ENCODE measurements at regions not wholly inside any gene's neighbourhood (a gene's known extent, or its start where the extent isn't known, plus 50 kb on each side); places are given as distances from the start of the nearest gene placed in this dataset.

DNA sequence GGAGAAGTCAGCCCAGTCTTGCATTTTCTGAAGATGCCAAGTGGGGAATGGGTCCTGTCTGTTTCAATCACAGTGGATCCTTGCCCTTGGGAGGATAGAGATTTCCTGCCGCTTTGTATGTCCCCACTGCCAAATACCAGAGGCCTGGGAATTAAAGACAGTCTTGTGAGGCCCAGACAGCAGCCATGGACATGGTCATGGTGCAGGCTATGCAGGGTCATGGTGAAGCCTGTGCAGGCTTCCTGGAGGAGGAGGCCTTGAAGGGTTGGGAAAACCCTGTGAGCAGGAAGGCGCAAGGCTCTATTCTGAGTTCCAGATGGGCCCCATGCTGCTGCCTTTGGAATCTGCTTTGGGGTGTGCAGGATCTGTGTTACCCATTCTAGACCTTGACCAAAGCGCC, 57.3 kb upstream of the PITX1 start:
- H3K4me1 ChIP-seq (ENCODE audit: control insufficient read depth in 1 of 2, insufficient read depth in 2 of 2, low read length in 2 of 2): no peaks in the 10 kb centered on the region
- H3K27me3 ChIP-seq (ENCODE audit: insufficient read depth, low read length): no peaks in the 10 kb centered on the region
- H3K18ac ChIP-seq (ENCODE audit: low read length): no peak overlapping the region
- no peak overlapping the region for H2BK5ac ChIP-seq (ENCODE audit: low read depth, low read length, poor library complexity)
- WGBS (ENCODE audit: extremely low coverage, insufficient coverage, insufficient read length): no CpG with 5 or more reads among the region's 3 CpGs
- no peak overlapping the region for H3K4me2 ChIP-seq (ENCODE audit: low read length)
- no peak overlapping the region for H3K27ac ChIP-seq (ENCODE audit: low read depth, low read length)
- H2AFZ ChIP-seq (ENCODE audit: insufficient read depth, low read length, poor library complexity): no peak overlapping the region
- H3K23ac ChIP-seq (ENCODE audit: low read length): no peak overlapping the region
- H2BK120ac ChIP-seq (ENCODE audit: insufficient read depth, low read length, poor library complexity): no peak overlapping the region
- no peak overlapping the region for H4K91ac ChIP-seq (ENCODE audit: low read depth, low read length)
- no peaks in the 10 kb centered on the region for H3K79me2 ChIP-seq (ENCODE audit: control insufficient read depth, insufficient read depth, low read length, poor library complexity)
- H4K12ac ChIP-seq (ENCODE audit: low read depth, low read length): no peak overlapping the region
- H3K9ac ChIP-seq (ENCODE audit: low read length): no peak overlapping the region
- H3K9me3 ChIP-seq (ENCODE audit: insufficient read depth, low read depth, low read length): peaks cover 5% of the 10 kb centered on the region
- H3K4me3 ChIP-seq (ENCODE audit: low read depth, low read length): no peak overlapping the region
- no peak overlapping the region for H3K4ac ChIP-seq (ENCODE audit: low read depth, low read length)
- no peak for DNase-seq
- no peak overlapping the region for H2AK5ac ChIP-seq (ENCODE audit: low read length)
- H3K36me3 ChIP-seq (ENCODE audit: control insufficient read depth in 1 of 2, insufficient read depth in 2 of 2, low read length in 2 of 2): no peaks in the 10 kb centered on the region
- no peak overlapping the region for H4K8ac ChIP-seq (ENCODE audit: low read depth, low read length)
- H3K79me1 ChIP-seq (ENCODE audit: low read length): no peaks in the 10 kb centered on the region
- no peak overlapping the region for H3K14ac ChIP-seq (ENCODE audit: low read length)
- H2BK12ac ChIP-seq (ENCODE audit: low read length): no peak overlapping the region

DNA sequence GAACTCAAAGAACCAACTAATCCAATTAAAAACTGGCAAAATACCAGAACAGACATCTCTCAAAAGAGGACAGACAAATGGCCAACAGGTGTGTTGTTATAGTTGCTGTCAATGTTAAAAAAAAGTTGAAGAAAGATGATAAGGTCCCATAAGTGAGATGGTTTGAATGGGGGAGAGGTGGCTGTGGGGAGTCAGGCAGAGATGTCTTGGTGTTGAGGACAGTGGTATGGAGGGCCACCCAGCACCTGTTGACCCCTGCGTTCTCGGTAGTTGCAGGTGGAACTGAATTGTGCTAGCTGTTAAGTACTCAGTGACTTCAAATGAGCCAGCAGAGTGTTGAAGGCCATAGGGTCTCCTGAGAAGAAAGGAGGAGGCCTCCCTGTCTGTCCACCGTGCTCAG, 55.9 kb upstream of the PITX1 start:
- H3K18ac ChIP-seq (ENCODE audit: low read length): no peak overlapping the region
- no peak overlapping the region for H3K27ac ChIP-seq (ENCODE audit: low read depth, low read length)

GRCh38 chr5:135088911-135089310, 54.9 kb upstream of the PITX1 start:
- H3K36me3 ChIP-seq (ENCODE audit: control insufficient read depth in 1 of 2, insufficient read depth in 2 of 2, low read length in 2 of 2): no peaks in the 10 kb centered on the region
- no peak overlapping the region for H3K9ac ChIP-seq (ENCODE audit: low read length)
- no peak overlapping the region for H3K14ac ChIP-seq (ENCODE audit: low read length)
- H3K27me3 ChIP-seq (ENCODE audit: insufficient read depth, low read length): no peaks in the 10 kb centered on the region
- H3K4ac ChIP-seq (ENCODE audit: low read depth, low read length): no peak overlapping the region
- no peak overlapping the region for H4K8ac ChIP-seq (ENCODE audit: low read depth, low read length)
- peaks cover 0 to 1% of the 10 kb centered on the region in 2 experiments for H3K4me1 ChIP-seq (ENCODE audit: control insufficient read depth in 1 of 2, insufficient read depth in 2 of 2, low read length in 2 of 2)
- no peaks in the 10 kb centered on the region for H3K79me1 ChIP-seq (ENCODE audit: low read length)
- no CpG with 5 or more reads among the region's 2 CpGs for WGBS (ENCODE audit: extremely low coverage, insufficient coverage, insufficient read length)
- no peak for DNase-seq
- no peak overlapping the region for H2BK120ac ChIP-seq (ENCODE audit: insufficient read depth, low read length, poor library complexity)
- H4K12ac ChIP-seq (ENCODE audit: low read depth, low read length): no peak overlapping the region
- no peak overlapping the region for H2AFZ ChIP-seq (ENCODE audit: insufficient read depth, low read length, poor library complexity)
- H3K4me2 ChIP-seq (ENCODE audit: low read length): no peak overlapping the region
- no peak overlapping the region for H2BK12ac ChIP-seq (ENCODE audit: low read length)
- H3K23ac ChIP-seq (ENCODE audit: low read length): no peak overlapping the region
- H3K9me3 ChIP-seq (ENCODE audit: insufficient read depth, low read depth, low read length): peaks cover 6% of the 10 kb centered on the region
- no peak overlapping the region for H2AK5ac ChIP-seq (ENCODE audit: low read length)
- H3K27ac ChIP-seq (ENCODE audit: low read depth, low read length): no peak overlapping the region
- H4K91ac ChIP-seq (ENCODE audit: low read depth, low read length): no peak overlapping the region
- no peak overlapping the region for H3K18ac ChIP-seq (ENCODE audit: low read length)
- H3K4me3 ChIP-seq (ENCODE audit: low read depth, low read length): no peak overlapping the region
- no peaks in the 10 kb centered on the region for H3K79me2 ChIP-seq (ENCODE audit: control insufficient read depth, insufficient read depth, low read length, poor library complexity)
- H2BK5ac ChIP-seq (ENCODE audit: low read depth, low read length, poor library complexity): no peak overlapping the region

More for the DNA sequence above, 55.9 kb upstream of the PITX1 start:
- no CpG with 5 or more reads among the region's 3 CpGs for WGBS (ENCODE audit: extremely low coverage, insufficient coverage, insufficient read length)
- Histone ChIP-seq H2BK5ac (ENCODE audit: low read depth, low read length, poor library complexity) (no peak overlapping the region), H3K14ac (ENCODE audit: low read length) (no peak overlapping the region), H3K4me2 (ENCODE audit: low read length) (no peak overlapping the region), H4K91ac (ENCODE audit: low read depth, low read length) (no peak overlapping the region), H3K23ac (ENCODE audit: low read length) (no peak overlapping the region), H2BK12ac (ENCODE audit: low read length) (no peak overlapping the region), H3K9ac (ENCODE audit: low read length) (no peak overlapping the region), H3K4me1 (ENCODE audit: control insufficient read depth in 1 of 2, insufficient read depth in 2 of 2, low read length in 2 of 2) (peaks cover 0 to 1% of the 10 kb centered on the region in 2 experiments), H3K27me3 (ENCODE audit: insufficient read depth, low read length) (no peaks in the 10 kb centered on the region), H3K4ac (ENCODE audit: low read depth, low read length) (no peak overlapping the region), H3K9me3 (ENCODE audit: insufficient read depth, low read depth, low read length) (peaks cover 6% of the 10 kb centered on the region), H4K12ac (ENCODE audit: low read depth, low read length) (no peak overlapping the region), H2AFZ (ENCODE audit: insufficient read depth, low read length, poor library complexity) (no peak overlapping the region), H2BK120ac (ENCODE audit: insufficient read depth, low read length, poor library complexity) (no peak overlapping the region), H3K4me3 (ENCODE audit: low read depth, low read length) (no peak overlapping the region), H4K8ac (ENCODE audit: low read depth, low read length) (no peak overlapping the region), H3K79me2 (ENCODE audit: control insufficient read depth, insufficient read depth, low read length, poor library complexity) (no peaks in the 10 kb centered on the region), H3K79me1 (ENCODE audit: low read length) (no peaks in the 10 kb centered on the region), H2AK5ac (ENCODE audit: low read length) (no peak overlapping the region), H3K36me3 (ENCODE audit: control insufficient read depth in 1 of 2, insufficient read depth in 2 of 2, low read length in 2 of 2) (no peaks in the 10 kb centered on the region)
- DNase-seq: no peak

DNA sequence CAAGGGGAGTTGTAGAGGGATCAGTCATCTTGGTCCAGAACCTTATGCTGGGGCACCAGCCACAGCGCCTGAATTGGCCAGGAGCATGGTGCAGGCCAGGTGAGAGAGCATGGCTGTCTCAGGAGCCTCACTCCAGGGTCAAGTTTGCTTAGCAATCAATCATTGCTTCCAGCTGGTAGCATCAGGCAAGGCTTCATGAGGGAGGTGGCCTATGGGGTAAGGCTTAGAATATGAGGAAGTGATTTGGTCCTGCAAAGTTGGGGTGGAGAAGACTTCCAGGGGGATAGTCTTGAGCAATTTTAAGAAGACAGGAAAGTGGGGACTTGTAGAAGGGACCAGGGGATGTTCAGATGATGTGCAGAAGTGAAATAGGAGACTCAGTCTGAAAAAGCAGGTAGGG, 53.9 kb upstream of the PITX1 start:
- no peak overlapping the region for H2BK120ac ChIP-seq (ENCODE audit: insufficient read depth, low read length, poor library complexity)
- DNase-seq: no peak
- H3K4me2 ChIP-seq (ENCODE audit: low read length): no peak overlapping the region
- no peak overlapping the region for H3K9ac ChIP-seq (ENCODE audit: low read length)
- no peak overlapping the region for H2AK5ac ChIP-seq (ENCODE audit: low read length)
- H3K79me2 ChIP-seq (ENCODE audit: control insufficient read depth, insufficient read depth, low read length, poor library complexity): no peaks in the 10 kb centered on the region
- H3K79me1 ChIP-seq (ENCODE audit: low read length): no peaks in the 10 kb centered on the region
- H4K8ac ChIP-seq (ENCODE audit: low read depth, low read length): no peak overlapping the region
- H3K4ac ChIP-seq (ENCODE audit: low read depth, low read length): no peak overlapping the region
- H3K27ac ChIP-seq (ENCODE audit: low read depth, low read length): no peak overlapping the region
- no peaks in the 10 kb centered on the region for H3K36me3 ChIP-seq (ENCODE audit: control insufficient read depth in 1 of 2, insufficient read depth in 2 of 2, low read length in 2 of 2)
- no peak overlapping the region for H2AFZ ChIP-seq (ENCODE audit: insufficient read depth, low read length, poor library complexity)
- no peak overlapping the region for H3K14ac ChIP-seq (ENCODE audit: low read length)
- no peak overlapping the region for H3K23ac ChIP-seq (ENCODE audit: low read length)
- H4K12ac ChIP-seq (ENCODE audit: low read depth, low read length): no peak overlapping the region
- peaks cover 0 to 1% of the 10 kb centered on the region in 2 experiments for H3K4me1 ChIP-seq (ENCODE audit: control insufficient read depth in 1 of 2, insufficient read depth in 2 of 2, low read length in 2 of 2)
- no CpG with 5 or more reads among the region's 1 CpG for WGBS (ENCODE audit: extremely low coverage, insufficient coverage, insufficient read length)
- no peak overlapping the region for H3K4me3 ChIP-seq (ENCODE audit: low read depth, low read length)
- H2BK12ac ChIP-seq (ENCODE audit: low read length): no peak overlapping the region
- no peak overlapping the region for H4K91ac ChIP-seq (ENCODE audit: low read depth, low read length)
- H2BK5ac ChIP-seq (ENCODE audit: low read depth, low read length, poor library complexity): no peak overlapping the region
- no peak overlapping the region for H3K18ac ChIP-seq (ENCODE audit: low read length)
- peaks cover 6% of the 10 kb centered on the region for H3K9me3 ChIP-seq (ENCODE audit: insufficient read depth, low read depth, low read length)
- H3K27me3 ChIP-seq (ENCODE audit: insufficient read depth, low read length): no peaks in the 10 kb centered on the region
